ENCODE measurements at regions not wholly inside any gene's neighbourhood (a gene's known extent, or its start where the extent isn't known, plus 50 kb on each side); places are given as distances from the start of the nearest gene placed in this dataset.

DNA sequence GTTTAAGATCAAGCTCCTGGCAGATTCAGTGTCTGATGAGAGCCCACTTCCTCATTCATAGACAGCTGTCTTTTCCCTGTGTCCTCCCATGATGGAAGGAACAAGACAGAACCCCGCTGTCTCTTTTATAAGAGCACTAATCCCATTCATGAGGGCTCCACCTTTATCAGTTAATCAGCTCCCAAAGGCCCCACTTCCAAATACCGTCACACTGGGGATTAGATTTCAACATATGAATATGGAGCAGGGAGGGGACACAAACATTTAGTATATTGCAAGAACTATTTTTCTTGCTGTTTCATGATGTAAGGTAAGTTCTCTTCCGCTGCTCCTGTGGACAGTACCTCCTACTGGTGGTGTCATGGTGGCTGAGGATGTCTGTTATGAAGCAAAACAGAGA is 158.3 kb upstream of the IRAK1BP1 start:
- TF ChIP-seq, protein P1, sequence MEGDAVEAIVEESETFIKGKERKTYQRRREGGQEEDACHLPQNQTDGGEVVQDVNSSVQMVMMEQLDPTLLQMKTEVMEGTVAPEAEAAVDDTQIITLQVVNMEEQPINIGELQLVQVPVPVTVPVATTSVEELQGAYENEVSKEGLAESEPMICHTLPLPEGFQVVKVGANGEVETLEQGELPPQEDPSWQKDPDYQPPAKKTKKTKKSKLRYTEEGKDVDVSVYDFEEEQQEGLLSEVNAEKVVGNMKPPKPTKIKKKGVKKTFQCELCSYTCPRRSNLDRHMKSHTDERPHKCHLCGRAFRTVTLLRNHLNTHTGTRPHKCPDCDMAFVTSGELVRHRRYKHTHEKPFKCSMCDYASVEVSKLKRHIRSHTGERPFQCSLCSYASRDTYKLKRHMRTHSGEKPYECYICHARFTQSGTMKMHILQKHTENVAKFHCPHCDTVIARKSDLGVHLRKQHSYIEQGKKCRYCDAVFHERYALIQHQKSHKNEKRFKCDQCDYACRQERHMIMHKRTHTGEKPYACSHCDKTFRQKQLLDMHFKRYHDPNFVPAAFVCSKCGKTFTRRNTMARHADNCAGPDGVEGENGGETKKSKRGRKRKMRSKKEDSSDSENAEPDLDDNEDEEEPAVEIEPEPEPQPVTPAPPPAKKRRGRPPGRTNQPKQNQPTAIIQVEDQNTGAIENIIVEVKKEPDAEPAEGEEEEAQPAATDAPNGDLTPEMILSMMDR (conservative IDR thresholded peaks at IDR 0.05 in 1 of 2, IDR thresholded peaks at IDR 0.05 in 1 of 2; ENCODE audit: low read depth in 1 of 2, low read length in 2 of 2): no peak
- TF ChIP-seq EZH2 (IDR thresholded peaks at IDR 0.05; ENCODE audit: low read length, missing control alignments): no peak

All from fibroblast of lung (primary cell).